Amniotic epithelial cell (primary cell): ENCODE measurements at regions not wholly inside any gene's neighbourhood (a gene's known extent, or its start where the extent isn't known, plus 50 kb on each side); places are given as distances from the start of the nearest gene placed in this dataset.

Source experiments
- DNase-seq: peaks from one replicate; pipeline ENCODE4 v3.0.0-alpha.2; 2010; ENCODE audit warnings: low read depth

DNA sequence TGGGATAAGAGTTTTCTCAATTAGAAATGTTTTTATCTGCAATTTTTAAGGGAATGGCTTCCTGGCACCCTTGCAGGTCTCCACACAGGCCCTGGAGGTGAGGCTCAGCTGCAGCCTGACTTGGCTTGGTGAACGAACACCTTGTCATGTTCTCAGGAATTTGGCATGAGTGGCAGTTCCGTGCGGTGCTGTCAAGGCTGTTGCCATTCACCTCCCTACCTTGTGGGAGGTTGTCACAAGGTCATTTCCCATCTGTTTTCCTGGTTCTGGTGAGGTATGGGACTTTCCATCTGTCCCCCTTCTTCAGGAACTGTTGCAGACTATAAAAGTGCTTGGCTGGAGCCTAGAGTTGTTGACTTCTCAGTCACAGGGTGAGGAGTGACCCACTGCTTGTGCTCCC lies 82.9 kb downstream of the ELOVL4 start:
- no peak for DNase-seq

DNA sequence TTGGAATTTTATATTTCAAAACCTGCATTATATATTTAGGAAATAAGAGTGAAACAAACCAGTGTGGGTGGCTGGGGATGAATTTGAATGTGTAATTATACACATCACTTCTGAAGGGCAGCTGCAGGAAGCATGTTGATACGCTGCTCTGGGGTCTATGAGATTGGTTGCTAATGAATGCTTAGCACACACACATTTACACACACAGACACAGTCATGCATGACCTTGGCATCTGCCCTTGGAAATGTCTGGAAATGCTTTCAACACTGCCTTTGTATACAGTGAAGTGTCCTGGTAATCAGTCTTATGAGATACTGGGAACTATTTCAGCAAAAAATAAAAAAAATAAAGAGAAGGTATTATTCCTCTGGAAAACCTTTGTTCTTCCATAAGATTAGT lies 83.4 kb downstream of the ELOVL4 start:
- DNase-seq, result peak; percentile 14

DNA sequence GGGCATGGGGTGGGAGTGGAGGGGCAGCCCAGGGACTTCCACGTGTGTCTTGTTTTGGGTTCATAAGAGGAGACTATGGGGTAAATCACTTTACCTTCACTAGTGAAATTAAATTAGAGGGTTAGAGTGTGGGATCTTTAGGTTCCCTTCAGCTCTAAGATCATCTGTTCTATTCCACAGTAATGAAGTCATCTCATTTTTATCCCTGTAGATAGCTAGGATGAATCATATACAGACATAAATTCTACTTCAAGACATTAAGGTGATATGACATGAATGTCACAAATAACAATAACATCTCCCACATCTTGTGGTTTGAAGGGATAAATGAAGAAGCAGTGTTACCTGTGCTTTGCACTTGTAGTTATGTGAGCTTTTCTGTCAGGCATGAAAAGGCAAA lies 83.8 kb downstream of the ELOVL4 start:
- peak; percentile 9 for DNase-seq

DNA sequence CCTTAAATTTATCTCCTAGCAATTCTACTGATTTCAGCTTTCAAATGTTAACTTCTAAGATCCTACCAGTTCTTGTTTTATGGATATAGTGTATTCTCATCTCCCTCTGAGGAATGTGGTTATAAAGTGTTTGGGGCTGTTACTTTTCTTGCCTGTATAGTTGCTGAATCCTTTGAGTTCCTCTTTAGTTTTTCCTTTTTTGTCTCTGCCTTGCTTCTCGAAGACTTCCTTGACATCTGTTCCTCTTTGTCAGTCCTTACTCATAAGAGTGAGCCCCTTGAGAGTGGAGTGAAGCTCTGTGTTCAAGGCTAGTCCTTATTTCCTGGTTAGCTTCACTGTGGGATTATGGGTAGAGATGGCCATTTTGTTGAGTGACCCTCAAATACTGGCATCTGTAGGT lies 84.6 kb downstream of the ELOVL4 start:
- no peak for DNase-seq

DNA sequence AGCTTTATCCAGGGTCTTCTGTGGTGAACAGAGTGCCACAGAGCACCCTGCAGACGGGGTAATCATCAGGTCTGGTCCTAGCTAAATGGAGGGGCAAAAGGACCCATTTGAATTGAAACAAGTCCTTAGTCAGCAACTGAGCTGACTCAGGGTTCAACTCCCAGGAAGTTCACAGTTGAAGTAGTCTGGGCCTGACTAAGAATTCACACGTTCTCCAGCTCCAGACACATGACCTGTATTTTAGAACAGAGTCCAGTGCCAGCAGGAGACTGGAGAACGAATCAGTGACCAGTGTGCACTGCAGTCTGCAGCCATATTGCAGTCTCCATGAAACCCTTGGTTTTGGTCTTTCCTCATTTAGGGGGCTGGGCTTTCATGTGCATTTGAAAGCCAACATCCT lies 85.2 kb downstream of the ELOVL4 start:
- DNase-seq, result peak; percentile 15

DNA sequence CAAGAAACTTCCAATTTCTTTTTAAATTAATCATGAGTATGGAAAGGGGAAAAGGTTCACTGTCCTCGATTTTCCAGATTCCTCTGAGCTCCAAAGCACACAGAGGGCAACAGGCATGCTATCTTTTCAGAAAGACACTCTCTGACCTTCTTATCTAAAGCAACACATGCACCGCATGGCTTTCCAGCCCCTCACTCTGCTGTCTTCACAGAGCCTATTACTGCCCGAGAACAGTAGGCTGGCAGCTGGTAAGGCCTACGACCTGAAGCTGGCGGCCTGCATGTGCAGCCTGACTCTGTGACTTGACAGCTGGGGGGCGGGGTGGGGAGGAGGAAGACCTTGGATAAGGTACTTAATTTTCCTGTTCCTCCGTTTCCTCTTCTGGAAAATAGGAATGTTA lies 86.3 kb downstream of the ELOVL4 start:
- no peak for DNase-seq

DNA sequence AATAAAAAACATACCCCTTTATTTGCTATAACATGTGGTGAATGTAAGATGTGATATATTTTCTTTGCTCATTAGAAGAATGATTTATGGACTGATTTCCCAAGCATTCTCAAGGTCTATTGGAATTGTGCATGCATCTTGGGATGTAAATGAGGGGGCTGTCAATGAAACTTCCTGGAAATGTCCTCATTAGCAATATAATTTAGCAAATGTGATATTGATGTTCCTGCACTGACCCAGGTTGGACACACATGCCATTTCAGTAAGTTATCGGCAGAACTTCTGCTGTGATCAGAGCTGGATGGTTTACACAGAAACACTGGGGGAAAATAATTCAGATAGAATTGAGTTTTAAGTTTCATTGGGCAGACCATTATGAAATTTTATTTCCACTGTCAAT lies 99.9 kb downstream of the ELOVL4 start:
- no peak for DNase-seq

DNA sequence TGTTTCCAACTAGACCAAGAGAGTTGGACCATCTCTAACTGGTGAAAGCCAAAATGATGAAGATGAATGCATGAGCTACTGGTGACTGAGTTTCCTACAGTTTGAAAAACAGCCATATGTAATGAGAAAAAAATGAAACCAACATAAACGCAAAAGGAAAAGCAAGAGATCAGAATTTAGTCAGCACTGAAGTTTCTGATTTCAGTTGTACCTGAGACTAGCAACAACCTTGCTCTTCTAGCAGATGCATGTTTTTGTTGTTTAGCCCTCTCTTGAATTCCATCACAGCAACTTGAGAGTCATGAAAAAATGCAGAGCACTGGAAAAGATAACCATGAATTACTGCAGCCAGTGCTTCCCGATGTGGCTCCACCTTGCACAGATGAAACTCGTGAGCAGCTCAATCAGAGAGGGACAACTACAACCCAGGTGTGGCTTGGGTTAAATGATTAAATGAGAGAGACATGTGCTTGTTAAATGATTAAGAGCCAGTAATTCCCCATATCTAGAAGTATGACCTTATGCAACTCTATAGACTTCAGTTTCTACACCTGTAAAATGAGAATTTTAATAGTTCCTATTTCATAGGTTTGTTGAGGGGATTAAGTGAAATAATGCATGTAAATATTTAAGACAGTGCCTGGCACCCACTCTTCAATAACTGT lies 104.8 kb downstream of the ELOVL4 start:
- no peak for DNase-seq

DNA sequence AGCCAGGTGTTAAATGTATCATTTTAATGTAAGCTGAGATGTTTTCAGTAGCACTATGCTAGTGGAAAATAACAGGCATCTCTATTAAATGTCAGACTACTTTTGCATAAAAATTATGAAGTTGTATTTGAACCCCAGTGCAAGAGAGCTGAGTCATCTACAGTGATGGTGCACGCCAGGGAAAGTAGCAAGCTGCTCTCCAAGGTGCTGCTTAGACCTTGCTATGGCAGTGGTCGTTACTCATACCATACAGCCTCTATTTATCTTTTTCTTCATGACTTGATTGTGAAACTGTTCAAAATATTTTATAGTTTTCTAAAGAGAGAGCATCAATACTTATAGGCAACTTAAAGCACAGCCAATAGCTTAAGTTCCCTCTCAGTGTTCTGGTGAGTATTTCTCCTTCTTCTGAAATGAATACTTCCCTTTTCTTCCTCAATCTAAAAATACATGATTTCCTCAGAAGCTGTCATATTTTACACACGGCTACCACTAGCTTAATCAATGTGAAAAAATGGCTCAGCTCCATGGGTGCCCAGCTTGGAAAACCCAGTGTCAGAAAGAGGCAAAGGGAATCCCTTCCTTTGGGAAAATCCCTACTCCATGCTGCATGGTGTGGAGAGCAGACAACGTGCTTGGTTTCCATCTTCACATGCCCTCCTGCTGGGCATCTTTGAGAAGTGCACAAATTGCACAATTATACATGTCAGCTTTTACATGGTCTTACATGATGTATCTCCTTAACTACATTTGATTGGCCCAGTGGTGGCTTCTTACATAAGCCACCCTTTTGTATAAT lies 105.6 kb downstream of the ELOVL4 start:
- DNase-seq, result peak; percentile 26

DNA sequence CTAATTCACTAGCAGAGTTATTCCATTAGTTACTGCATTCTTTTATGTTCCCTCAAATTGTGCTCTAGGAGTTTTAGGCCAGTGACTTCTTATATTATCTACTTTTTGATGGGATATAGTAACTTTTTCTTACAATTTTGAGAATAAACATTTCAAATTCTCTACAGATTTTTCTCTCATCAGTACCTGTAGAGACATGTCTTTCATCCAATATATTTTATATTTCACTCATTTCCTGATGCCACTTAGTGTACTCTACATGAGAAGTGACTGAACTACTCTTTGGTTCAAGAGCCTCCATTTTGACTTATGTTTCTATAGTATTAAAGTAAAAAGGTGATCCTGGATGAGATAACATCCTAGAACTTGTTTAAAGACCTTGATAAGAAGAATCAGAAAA lies 108.5 kb downstream of the ELOVL4 start:
- DNase-seq, result no peak

DNA sequence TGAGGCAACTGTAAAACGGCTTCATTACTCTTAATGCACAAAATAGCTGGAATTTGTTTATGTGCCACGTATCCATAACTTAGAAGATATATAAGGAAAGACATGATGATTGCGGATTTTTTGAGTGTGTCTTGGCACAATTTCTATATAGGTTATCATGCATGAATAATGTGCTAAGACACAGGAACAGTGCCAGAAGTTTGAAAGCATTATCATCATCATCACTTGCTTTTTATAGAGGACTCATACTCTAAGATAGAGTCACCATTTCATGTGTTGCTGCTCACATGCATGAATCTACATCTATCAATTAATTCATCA lies 113.4 kb downstream of the ELOVL4 start:
- no peak for DNase-seq

DNA sequence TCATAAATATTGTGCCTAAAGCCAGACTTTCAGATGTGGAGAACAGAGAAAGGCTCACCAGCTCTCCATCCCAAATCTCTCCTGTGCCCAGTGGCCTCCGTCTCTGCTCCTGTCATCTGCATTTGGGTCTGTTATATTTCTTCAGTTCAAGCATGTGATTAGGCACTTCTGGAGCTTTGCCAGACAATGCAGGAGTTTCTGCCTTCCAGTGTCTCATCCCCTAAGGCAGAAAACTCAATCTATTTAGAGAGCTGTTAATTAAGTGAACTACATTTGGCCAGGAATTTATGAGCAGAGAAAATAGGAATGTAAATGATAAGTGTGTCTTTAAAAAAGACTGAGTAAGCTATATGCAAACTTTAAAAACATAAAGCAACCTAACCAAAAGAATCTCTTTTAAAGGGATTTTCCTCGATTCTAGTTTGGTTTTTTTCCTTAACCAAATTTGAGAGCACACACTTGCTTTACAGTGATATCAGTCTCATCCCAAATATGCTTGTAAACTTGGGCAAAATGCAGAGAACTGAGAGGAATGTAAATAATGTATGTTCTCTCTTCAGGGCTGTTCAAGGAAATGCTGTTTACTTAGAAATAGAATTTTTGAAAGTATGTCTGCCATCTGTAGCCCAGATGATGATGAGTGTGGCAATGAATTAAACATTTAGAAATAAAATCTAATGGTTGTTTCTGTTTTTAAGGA lies 113.9 kb downstream of the ELOVL4 start:
- no peak for DNase-seq

DNA sequence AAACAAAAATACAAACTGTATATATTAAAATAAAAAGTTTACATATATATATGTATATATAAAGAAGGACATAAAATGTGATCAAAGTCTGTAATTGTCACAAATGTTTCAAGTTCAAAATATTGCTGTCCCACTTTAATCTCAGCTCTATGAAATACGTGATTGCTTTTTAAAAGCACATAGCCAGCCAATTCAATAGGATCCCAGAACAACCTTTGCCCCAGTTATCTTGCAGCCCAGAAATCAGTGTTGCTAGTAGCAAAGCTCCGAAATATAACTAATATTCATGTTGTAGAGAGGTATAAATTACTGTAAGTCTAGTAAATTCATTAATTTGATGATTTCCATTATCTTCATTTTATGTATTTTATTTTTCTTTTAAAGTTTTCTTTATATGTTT lies 114.6 kb downstream of the ELOVL4 start:
- no peak for DNase-seq

DNA sequence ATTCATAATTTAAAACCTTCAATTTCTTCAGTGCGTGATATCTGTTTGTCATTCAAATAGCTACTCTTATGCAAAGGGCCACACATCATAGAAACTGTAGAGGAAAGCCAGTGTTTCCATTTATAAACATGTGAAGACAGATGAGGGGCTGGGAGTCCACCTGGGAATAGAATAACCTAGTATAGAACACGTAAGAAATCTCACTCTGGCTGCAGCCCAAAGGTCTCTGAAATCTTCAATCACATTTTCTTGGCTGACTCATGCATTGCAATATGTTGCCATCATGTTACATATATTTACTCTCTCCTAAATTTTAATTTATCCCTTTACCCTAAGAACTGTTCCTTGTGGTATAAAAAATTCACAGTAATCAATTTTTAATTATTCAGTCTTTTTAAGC lies 123.2 kb downstream of the ELOVL4 start:
- peak; percentile 14 for DNase-seq

DNA sequence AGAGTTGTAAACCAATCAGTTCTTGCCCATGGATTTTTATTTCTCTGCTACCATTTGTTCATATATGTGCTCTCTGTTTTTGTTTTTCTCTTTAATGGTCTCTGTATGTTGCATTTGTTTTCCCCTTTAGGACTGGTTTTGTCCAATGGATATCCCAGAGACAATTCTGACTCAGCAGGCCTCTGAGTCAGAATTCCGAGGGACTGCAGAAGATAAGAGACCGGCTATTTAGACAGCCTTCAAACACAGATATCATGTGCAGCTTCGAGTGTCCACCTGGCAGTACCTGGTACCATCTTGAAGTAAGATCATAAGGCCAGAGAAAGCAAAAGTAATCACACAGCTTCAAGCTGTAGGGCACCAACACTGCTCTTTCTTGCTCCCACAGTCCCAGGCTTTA lies 125.5 kb downstream of the ELOVL4 start:
- DNase-seq, result peak; percentile 79

DNA sequence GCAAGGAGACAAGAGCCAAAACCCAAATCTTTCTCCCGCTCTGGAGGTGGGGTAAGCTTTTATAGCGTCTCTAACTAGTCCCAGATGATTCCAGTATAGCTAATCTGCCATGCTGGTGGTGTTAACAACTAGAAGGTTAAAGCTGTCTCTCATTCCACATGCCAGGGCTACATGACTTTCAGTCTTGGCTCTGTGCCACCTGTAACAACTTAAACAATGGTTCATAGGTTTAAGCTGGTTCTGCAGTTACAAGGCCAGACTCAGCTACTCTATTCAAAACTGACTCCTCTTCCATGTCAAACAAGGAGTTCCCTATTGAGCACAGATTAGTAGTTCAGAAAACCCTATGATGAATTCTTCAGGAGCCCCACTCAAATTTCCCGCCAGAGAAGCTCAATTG lies 128.9 kb downstream of the ELOVL4 start:
- no peak for DNase-seq

DNA sequence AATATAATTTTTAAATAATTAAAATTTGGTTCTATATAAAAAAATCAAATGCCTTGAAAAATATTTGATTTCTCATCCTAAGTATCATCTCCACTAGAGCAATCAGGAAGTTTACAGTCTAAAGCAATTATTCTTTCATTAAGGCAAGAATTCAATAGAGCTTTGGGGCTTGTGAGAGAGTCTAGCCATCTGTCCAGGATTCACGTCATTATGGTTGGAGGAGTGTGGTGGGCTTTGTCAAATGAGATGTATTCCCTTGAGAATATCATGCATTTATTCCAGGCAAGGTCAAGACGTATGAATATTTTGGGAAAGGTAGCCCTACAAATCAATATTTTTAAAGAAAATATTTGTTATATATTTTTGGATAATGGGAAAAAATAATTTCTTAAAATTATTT lies 132.4 kb downstream of the ELOVL4 start:
- DNase-seq, result no peak

DNA sequence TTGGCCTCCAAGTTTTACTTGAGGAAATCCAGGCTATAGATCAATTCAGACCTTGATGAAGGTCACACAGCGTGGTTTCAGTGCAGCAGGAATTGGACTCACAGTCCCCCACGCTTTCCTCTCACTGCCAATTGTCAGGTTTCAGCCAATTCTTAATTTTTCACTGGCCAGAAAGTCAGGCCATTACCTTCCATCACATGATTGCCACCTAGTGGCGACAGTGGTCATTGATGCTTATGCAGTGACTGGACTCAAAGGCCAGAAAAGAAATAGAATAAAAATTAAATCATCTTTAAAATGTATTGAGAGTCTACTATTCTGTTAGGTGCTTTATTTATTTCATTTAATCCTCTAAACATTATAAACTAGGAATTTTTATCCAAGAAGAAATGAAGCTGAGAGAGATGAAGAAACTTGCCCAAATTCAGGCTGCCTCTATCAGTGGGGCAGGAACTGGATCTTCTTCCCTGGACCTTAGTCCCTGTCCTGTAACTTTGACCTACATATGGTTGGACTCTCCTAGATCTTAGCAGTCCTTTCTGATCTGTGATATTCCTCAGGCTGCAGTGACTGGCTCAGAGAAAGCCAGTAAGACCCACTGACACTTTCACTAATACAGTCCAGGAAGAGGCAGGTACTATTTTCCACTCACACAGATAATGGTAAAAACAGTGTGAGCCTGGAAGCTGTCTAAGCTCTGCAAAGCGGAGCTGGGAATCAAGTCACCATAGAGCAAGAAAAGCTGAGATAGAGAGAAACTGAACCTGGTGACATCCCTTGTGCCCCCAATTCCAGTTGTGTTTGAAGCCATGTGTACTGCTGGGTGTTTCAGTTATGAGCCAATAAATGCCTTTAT lies 133.3 kb downstream of the ELOVL4 start:
- peak; percentile 47 for DNase-seq

DNA sequence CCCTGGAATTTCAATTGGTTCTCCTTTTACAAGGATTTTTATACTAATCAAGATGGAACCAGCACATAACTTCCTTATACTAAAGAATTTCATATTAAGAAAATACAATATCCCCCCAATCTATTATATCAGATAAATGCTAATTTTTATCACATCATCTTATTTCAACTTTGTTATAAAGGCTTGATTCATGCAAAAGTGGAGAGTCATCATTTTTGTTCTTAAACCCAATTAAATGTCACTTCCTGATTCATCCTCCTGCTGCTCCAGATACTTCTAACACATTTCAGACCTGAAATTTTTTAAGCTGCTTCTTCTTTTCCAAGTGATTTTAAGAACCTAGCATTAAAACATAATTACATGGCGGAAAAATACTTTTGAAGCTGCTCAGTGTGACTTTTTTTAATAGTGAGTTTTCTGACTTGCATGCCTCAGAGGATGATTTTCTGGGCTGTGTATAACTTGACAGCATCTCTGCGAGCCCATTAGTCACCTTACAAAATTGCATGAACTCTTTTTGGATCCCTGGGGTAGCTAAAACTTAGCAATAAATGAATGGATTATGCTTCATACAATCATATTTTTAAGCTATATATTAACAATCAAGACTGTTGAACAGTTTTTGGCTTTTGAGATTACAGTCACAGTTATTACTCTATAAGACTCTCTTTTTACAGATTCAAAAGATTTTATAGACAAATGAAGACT lies 134.1 kb downstream of the ELOVL4 start:
- no peak for DNase-seq

DNA sequence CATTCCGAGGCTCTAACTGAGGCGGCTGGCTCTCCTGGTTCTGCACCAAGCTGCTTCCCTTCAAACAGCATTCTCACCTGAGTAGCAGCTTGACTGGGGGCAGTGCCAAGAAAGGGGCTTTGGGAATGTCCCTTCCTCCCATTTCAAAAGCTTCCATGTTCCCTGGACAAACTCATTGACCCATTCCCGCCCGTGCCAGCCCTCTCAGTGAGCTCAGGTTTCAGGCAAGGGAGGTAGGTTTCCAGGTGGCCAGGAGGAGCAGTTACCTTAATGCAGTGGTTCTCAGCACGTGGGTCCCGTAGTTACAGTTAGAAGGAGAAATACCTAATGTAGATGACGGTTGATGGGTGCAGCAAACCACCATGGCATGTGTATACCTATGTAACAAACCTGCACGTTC lies 135.2 kb downstream of the ELOVL4 start:
- DNase-seq, result no peak

DNA sequence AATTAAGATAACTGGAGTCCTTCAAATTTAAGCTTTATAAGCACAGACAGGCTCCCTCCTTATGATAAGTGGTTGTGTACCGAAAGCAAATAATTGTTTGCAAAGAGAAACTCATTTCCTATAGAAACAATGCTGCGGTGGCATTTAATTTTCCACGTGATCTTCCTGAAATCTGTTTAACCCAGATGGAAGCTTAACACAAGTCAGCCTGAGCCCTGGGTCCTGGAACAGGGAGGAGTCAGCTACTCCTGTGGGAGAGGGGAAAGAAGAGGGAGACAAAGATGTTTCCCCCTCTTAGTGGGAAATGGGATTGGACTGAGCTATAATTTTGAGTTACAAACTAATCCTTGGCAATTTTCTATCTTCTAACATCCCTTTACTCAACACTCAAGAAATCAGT lies 136.5 kb downstream of the ELOVL4 start:
- no peak for DNase-seq

DNA sequence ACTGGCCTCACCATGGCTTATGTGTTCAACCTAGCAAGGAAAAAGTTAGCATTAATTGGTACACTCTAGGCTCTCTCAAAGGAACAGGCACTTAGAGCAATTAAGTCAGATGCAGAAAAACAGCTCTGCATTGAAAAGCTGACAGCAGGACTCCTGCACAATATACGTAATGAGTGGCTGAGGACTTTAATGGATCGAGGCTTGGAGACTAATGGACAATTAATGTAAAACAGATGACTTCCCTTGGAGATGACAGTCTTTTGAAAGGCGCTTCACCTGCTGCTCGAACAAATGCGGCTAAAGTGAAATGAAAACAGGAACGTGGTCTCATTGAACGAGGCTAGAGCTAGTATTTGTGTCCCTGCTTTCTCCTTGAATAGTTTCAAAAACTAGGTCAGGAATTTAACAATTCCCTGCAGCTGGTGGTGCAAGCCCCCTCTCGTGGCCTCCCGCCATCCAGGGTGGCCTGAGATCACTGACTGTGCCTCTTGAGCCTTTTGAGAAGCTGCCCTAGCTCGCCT lies 137.1 kb downstream of the ELOVL4 start:
- no peak for DNase-seq
